ENCODE measurements at regions not wholly inside any gene's neighbourhood (a gene's known extent, or its start where the extent isn't known, plus 50 kb on each side); places are given as distances from the start of the nearest gene placed in this dataset.

GRCh38 chr5:24854850-24855249 lies 210.1 kb upstream of the CDH10 start:
- Mint-ChIP-seq H3K27ac (no peak overlapping the region), H3K36me3 (ENCODE audit: low read depth) (no peaks in the 10 kb centered on the region), H3K4me1 (no peaks in the 10 kb centered on the region), H3K9me3 (peaks cover 5% of the 10 kb centered on the region), H3K4me3 (no peak overlapping the region), H3K27me3 (no peaks in the 10 kb centered on the region)
- no peak for ATAC-seq (replicated peaks)

GRCh38 chr5:24854350-24854749 lies 209.6 kb upstream of the CDH10 start:
- no peaks in the 10 kb centered on the region for H3K36me3 Mint-ChIP-seq (ENCODE audit: low read depth)
- H3K4me1 Mint-ChIP-seq = no peaks in the 10 kb centered on the region
- no peaks in the 10 kb centered on the region for H3K27me3 Mint-ChIP-seq
- H3K9me3 Mint-ChIP-seq = peaks cover 5% of the 10 kb centered on the region
- no peak for ATAC-seq (replicated peaks)
- H3K27ac Mint-ChIP-seq = no peak overlapping the region
- no peak overlapping the region for H3K4me3 Mint-ChIP-seq

- Mint-ChIP-seq H3K4me3 (no peak overlapping the region), H3K9me3 (peaks cover 9% of the 10 kb centered on the region), H3K27me3 (no peaks in the 10 kb centered on the region), H3K4me1 (no peaks in the 10 kb centered on the region), H3K27ac (no peak overlapping the region), H3K36me3 (ENCODE audit: low read depth) (no peaks in the 10 kb centered on the region)
- ATAC-seq (replicated peaks) = no peak
Measured at GRCh38 chr5:24850926-24851486, 206.2 kb upstream of the CDH10 start.

DNA sequence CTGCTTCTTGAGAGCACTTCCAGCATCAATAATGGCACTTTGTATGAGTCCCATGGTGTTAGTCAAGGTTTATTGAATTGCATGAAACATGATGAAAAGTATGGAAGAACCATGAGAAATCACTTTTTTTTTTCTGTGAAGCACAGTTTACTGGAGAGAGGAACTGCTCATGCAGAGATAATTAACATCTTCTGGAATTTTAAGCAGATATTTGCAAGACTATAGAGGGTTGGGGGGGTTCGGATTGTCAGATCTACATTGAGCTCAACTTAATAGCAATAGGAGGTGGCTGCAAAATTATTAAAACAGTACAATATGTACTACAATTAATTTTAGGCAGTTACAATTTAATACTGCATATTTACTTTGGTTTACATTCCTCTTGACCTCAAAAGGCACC lies 204.4 kb upstream of the CDH10 start:
- Mint-ChIP-seq H3K4me1 (no peaks in the 10 kb centered on the region), H3K27me3 (no peaks in the 10 kb centered on the region), H3K4me3 (no peak overlapping the region), H3K36me3 (ENCODE audit: low read depth) (no peaks in the 10 kb centered on the region), H3K9me3 (peaks cover 10% of the 10 kb centered on the region), H3K27ac (no peak overlapping the region)
- no peak for ATAC-seq (replicated peaks)

- ATAC-seq (replicated peaks) = no peak
- H3K36me3 Mint-ChIP-seq (ENCODE audit: low read depth) = no peaks in the 10 kb centered on the region
- peaks cover 13% of the 10 kb centered on the region for H3K9me3 Mint-ChIP-seq
- no peaks in the 10 kb centered on the region for H3K27me3 Mint-ChIP-seq
- no peak overlapping the region for H3K4me3 Mint-ChIP-seq
- no peaks in the 10 kb centered on the region for H3K4me1 Mint-ChIP-seq
- H3K27ac Mint-ChIP-seq = no peak overlapping the region
Measured at GRCh38 chr5:24831989-24832388, 187.2 kb upstream of the CDH10 start.

- H3K27me3 Mint-ChIP-seq = no peaks in the 10 kb centered on the region
- H3K4me3 Mint-ChIP-seq = no peak overlapping the region
- H3K9me3 Mint-ChIP-seq = peaks cover 14% of the 10 kb centered on the region
- no peaks in the 10 kb centered on the region for H3K36me3 Mint-ChIP-seq (ENCODE audit: low read depth)
- H3K27ac Mint-ChIP-seq = no peak overlapping the region
- no peaks in the 10 kb centered on the region for H3K4me1 Mint-ChIP-seq
- ATAC-seq (replicated peaks) = no peak
Measured at GRCh38 chr5:24823625-24824024, 178.8 kb upstream of the CDH10 start.

DNA sequence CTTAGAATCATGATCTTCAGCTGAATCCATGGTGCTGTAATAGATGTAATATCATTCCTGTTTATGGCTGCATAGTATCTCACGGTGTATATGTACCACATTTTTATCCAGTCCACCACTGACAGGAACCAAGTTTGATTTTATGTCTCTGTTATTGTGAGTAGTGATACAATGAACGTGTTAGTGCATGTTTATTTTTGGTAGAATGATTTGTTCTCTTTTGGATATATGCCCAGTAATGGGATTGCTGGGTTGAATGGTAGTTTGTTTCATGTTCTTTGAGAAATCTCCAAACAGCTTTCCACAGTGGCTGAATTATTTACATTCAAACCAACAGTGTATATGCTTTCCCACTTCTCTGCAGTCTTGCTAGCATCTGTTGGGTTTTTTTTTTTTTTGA lies 175.1 kb upstream of the CDH10 start:
- no peaks in the 10 kb centered on the region for H3K27me3 Mint-ChIP-seq
- H3K9me3 Mint-ChIP-seq = peaks cover 28% of the 10 kb centered on the region
- ATAC-seq (replicated peaks) = no peak
- no peaks in the 10 kb centered on the region for H3K4me1 Mint-ChIP-seq
- H3K4me3 Mint-ChIP-seq = no peak overlapping the region
- H3K36me3 Mint-ChIP-seq (ENCODE audit: low read depth) = no peaks in the 10 kb centered on the region
- no peak overlapping the region for H3K27ac Mint-ChIP-seq

DNA sequence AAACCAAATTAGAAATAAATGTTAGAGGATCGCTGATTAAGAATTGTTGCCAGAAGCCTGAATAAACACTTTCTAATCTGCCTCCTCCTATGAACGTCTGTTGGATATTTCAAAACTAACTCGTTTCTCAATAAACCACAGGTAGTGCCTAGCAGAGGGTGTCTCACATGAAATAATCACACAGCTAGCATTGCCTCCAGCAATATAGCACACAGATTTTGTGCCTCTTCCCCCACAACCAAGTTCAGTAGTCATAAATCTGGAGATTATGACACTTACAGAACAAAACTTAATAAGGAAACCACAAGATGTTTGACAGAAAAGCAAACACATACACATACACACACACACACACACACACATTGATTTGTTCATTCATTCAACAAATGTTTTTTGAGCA lies 173.2 kb upstream of the CDH10 start:
- Mint-ChIP-seq H3K9me3 (peaks cover 27% of the 10 kb centered on the region), H3K4me3 (no peak overlapping the region), H3K27me3 (no peaks in the 10 kb centered on the region), H3K4me1 (no peaks in the 10 kb centered on the region), H3K36me3 (ENCODE audit: low read depth) (no peaks in the 10 kb centered on the region), H3K27ac (no peak overlapping the region)
- no peak for ATAC-seq (replicated peaks)

DNA sequence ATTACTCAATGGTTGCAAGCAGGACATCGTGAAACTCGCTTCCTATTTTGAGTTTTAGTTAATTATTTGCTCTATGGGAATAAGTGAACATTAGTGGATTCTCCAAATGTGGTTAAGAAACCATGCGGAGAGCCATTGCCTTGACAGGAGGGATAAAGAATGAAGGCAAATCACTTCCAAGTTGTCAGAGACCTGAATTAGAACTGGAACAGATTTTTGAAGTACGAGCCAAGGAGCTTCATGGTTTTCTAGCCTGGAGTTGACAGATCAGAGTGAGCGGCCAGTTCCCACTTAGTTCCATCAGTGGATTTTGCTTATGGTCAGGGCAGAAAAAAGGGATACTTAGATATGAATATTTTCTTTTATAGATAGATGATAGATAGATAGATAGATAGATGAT lies 171.4 kb upstream of the CDH10 start:
- H3K9me3 Mint-ChIP-seq = peaks cover 22% of the 10 kb centered on the region
- no peak overlapping the region for H3K4me3 Mint-ChIP-seq
- no peak overlapping the region for H3K27ac Mint-ChIP-seq
- H3K36me3 Mint-ChIP-seq (ENCODE audit: low read depth) = no peaks in the 10 kb centered on the region
- ATAC-seq (replicated peaks) = no peak
- no peaks in the 10 kb centered on the region for H3K4me1 Mint-ChIP-seq
- H3K27me3 Mint-ChIP-seq = no peaks in the 10 kb centered on the region

GRCh38 chr5:24805230-24805629 lies 160.5 kb upstream of the CDH10 start:
- Mint-ChIP-seq H3K27ac (no peak overlapping the region), H3K36me3 (ENCODE audit: low read depth) (no peaks in the 10 kb centered on the region), H3K4me1 (no peaks in the 10 kb centered on the region), H3K9me3 (peaks cover 30% of the 10 kb centered on the region), H3K27me3 (no peaks in the 10 kb centered on the region), H3K4me3 (no peak overlapping the region)
- no peak for ATAC-seq (replicated peaks)

- Mint-ChIP-seq H3K27me3 (no peaks in the 10 kb centered on the region), H3K9me3 (peaks cover 27% of the 10 kb centered on the region), H3K4me3 (no peak overlapping the region), H3K4me1 (no peaks in the 10 kb centered on the region), H3K36me3 (ENCODE audit: low read depth) (no peaks in the 10 kb centered on the region), H3K27ac (no peak overlapping the region)
- ATAC-seq (replicated peaks) = no peak
Measured at GRCh38 chr5:24804221-24804681, 159.5 kb upstream of the CDH10 start.

DNA sequence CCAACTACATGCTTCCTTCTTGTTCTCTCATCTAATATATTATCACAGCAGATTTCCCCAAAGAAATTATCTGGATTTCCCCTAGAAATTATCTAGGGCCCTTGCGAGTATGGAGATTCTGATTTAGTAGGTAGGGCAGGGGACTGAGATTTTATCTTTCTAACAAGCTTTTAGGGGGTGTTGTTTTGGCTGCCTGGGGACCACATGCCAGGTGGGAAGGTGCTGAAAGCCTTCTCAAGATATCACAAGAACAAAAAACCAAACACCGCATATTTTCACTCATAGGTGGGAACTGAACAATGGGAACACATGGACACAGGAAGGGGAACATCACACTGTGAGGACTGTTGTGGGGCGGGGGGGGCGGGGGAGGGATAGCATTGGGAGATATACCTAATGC lies 146.5 kb upstream of the CDH10 start:
- Mint-ChIP-seq H3K9me3 (peaks cover 12% of the 10 kb centered on the region), H3K4me1 (no peaks in the 10 kb centered on the region)

DNA sequence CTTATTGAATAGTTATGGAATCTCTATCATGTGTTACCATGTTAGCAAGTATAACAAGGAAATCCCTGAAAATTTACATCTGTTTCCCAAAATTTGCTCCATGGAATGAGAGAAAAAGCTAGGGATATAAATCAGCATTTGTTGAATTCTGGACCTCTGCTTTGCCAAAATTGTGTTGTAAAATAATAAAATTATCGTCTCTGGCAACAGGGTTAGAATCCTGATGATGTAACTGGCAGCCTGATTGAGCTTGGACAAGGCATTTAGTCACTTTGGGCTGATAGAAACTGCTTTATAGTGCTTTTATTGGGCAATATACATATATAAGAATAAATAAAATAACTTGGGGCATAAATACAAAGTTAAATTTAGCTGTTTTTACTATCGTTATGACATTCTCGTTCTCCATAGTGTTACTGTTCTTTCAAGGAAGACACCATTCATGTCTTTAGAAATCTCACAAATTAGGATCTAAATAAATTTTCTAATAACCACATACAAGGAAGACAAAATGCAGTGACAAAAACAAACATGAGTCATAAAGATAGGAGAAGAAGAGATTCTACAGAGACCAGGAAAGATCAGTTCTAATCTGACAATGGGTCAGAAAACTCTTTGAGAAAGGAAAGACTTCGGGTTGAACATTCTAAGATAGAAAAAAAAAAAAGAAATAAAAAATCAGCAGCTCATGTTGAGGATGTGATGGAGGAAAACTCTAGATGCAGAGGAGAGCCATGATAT lies 145.0 kb upstream of the CDH10 start:
- H3K27me3 Mint-ChIP-seq = no peaks in the 10 kb centered on the region
- H3K4me1 Mint-ChIP-seq = no peaks in the 10 kb centered on the region
- no peaks in the 10 kb centered on the region for H3K36me3 Mint-ChIP-seq (ENCODE audit: low read depth)
- no peak for ATAC-seq (replicated peaks)
- H3K27ac Mint-ChIP-seq = no peak overlapping the region
- H3K4me3 Mint-ChIP-seq = no peak overlapping the region
- H3K9me3 Mint-ChIP-seq = peaks cover 12% of the 10 kb centered on the region

More for the DNA sequence above, 146.5 kb upstream of the CDH10 start:
- Mint-ChIP-seq H3K36me3 (ENCODE audit: low read depth) (no peaks in the 10 kb centered on the region), H3K27me3 (no peaks in the 10 kb centered on the region), H3K27ac (no peak overlapping the region), H3K4me3 (no peak overlapping the region)
- no peak for ATAC-seq (replicated peaks)

GRCh38 chr5:24788829-24789514 lies 144.2 kb upstream of the CDH10 start:
- H3K4me3 Mint-ChIP-seq = no peak overlapping the region

GRCh38 chr5:24786108-24786507 lies 141.3 kb upstream of the CDH10 start:
- Mint-ChIP-seq H3K27ac (no peak overlapping the region), H3K36me3 (ENCODE audit: low read depth) (no peaks in the 10 kb centered on the region), H3K27me3 (no peaks in the 10 kb centered on the region), H3K9me3 (peaks cover 11% of the 10 kb centered on the region), H3K4me3 (no peak overlapping the region), H3K4me1 (no peaks in the 10 kb centered on the region)
- ATAC-seq (replicated peaks) = no peak

More at GRCh38 chr5:24788829-24789514, 144.2 kb upstream of the CDH10 start:
- Mint-ChIP-seq H3K27me3 (no peaks in the 10 kb centered on the region), H3K27ac (no peak overlapping the region), H3K36me3 (ENCODE audit: low read depth) (no peaks in the 10 kb centered on the region), H3K9me3 (peaks cover 12% of the 10 kb centered on the region), H3K4me1 (no peaks in the 10 kb centered on the region)
- no peak for ATAC-seq (replicated peaks)

Measured in activated T-helper 17 cell treated with anti-CD3 and anti-CD28 coated beads, Interleukin-2, amount 50 U/mL, for 72 hours (primary cell).